ENCODE measurements at regions not wholly inside any gene's neighbourhood (a gene's known extent, or its start where the extent isn't known, plus 50 kb on each side); places are given as distances from the start of the nearest gene placed in this dataset.
A peak's percentile ranks its signal among the peaks of the same experiment; 100 is the strongest.
"Not testable (repeated sequence)": the region's sequence is repeated elsewhere in the genome, so short reads cannot be mapped to it uniquely, and the experiment has no call there.

GRCh38 chr20:6660441-6660840, 107.0 kb upstream of the BMP2 start:
- no peak for DNase-seq (ENCODE audit: low spot score)

GRCh38 chr20:6658909-6659308, 108.6 kb upstream of the BMP2 start:
- not testable (repeated sequence) for DNase-seq (ENCODE audit: low spot score)

- no peak for DNase-seq (ENCODE audit: low spot score)
Measured at GRCh38 chr20:6657904-6658303, 109.6 kb upstream of the BMP2 start.

- DNase-seq (ENCODE audit: low spot score), result no peak
Measured at GRCh38 chr20:6657111-6657510, 110.4 kb upstream of the BMP2 start.

GRCh38 chr20:6654513-6655252, 112.8 kb upstream of the BMP2 start:
- no peak for DNase-seq (ENCODE audit: low spot score)

- DNase-seq (ENCODE audit: low spot score), result no peak
Measured at GRCh38 chr20:6651561-6651960, 115.9 kb upstream of the BMP2 start.

- DNase-seq (ENCODE audit: low spot score), result no peak
Measured at GRCh38 chr20:6651016-6651415, 116.5 kb upstream of the BMP2 start.

- no peak for DNase-seq (ENCODE audit: low spot score)
Measured at GRCh38 chr20:6646021-6646636, 121.4 kb upstream of the BMP2 start.

GRCh38 chr20:6644813-6645628, 122.5 kb upstream of the BMP2 start:
- no peak for DNase-seq (ENCODE audit: low spot score)

GRCh38 chr20:6641012-6641411, 126.5 kb upstream of the BMP2 start:
- no peak for DNase-seq (ENCODE audit: low spot score)

GRCh38 chr20:6637160-6637579, 130.3 kb upstream of the BMP2 start:
- DNase-seq (ENCODE audit: low spot score), result no peak

GRCh38 chr20:6636209-6637159, 131.0 kb upstream of the BMP2 start:
- peak; percentile 37 for DNase-seq (ENCODE audit: low spot score)

- no peak for DNase-seq (ENCODE audit: low spot score)
Measured at GRCh38 chr20:6635034-6635736, 132.3 kb upstream of the BMP2 start.

- no peak for DNase-seq (ENCODE audit: low spot score)
Measured at GRCh38 chr20:6632187-6632586, 135.3 kb upstream of the BMP2 start.

- DNase-seq (ENCODE audit: low spot score), result no peak
Measured at GRCh38 chr20:6630514-6630913, 137.0 kb upstream of the BMP2 start.

- no peak for DNase-seq (ENCODE audit: low spot score)
Measured at GRCh38 chr20:6629564-6629963, 137.9 kb upstream of the BMP2 start.

- no peak for DNase-seq (ENCODE audit: low spot score)
Measured at GRCh38 chr20:6626805-6627204, 140.7 kb upstream of the BMP2 start.

GRCh38 chr20:6623989-6624388, 143.5 kb upstream of the BMP2 start:
- DNase-seq (ENCODE audit: low spot score), result no peak

- DNase-seq (ENCODE audit: low spot score), result no peak
Measured at GRCh38 chr20:6622041-6622440, 145.4 kb upstream of the BMP2 start.

GRCh38 chr20:6618051-6618450, 149.4 kb upstream of the BMP2 start:
- DNase-seq (ENCODE audit: low spot score), result no peak

- no peak for DNase-seq (ENCODE audit: low spot score)
Measured at GRCh38 chr20:6616421-6616820, 151.1 kb upstream of the BMP2 start.

All from hepatic stellate cell (primary cell).